IPS DF 6.9 (cell line): ENCODE measurements at regions not wholly inside any gene's neighbourhood (a gene's known extent, or its start where the extent isn't known, plus 50 kb on each side); places are given as distances from the start of the nearest gene placed in this dataset.
A peak's percentile ranks its signal among the peaks of the same experiment; 100 is the strongest.
"Not testable (repeated sequence)": the region's sequence is repeated elsewhere in the genome, so short reads cannot be mapped to it uniquely, and the experiment has no call there.

Source experiments
- DNase-seq: peaks from one replicate; pipeline ENCODE4 v3.0.0-alpha.2; 2013; ENCODE audit warnings: low read depth, low spot score
- H3K27ac ChIP-seq: one replicate; pipeline ENCODE4 v1.5.1; 2013; ENCODE audit warnings: low read length, control low read depth
- H3K27me3 ChIP-seq: 2 replicates; pipeline ENCODE4 v1.6.1; 2013; ENCODE audit warnings: mild to moderate bottlenecking, low read length; ENCODE audit not compliant: control insufficient read depth, insufficient read depth
- H3K36me3 ChIP-seq: 2 replicates; pipeline ENCODE4 v1.6.1; 2013; ENCODE audit warnings: low read length; ENCODE audit not compliant: control insufficient read depth, insufficient read depth
- H3K4me1 ChIP-seq: 2 replicates; pipeline ENCODE4 v1.6.1; 2013; ENCODE audit warnings: low read length; ENCODE audit not compliant: control insufficient read depth, insufficient read depth
- H3K4me3 ChIP-seq: 2 replicates; pipeline ENCODE4 v1.5.1; 2013; ENCODE audit warnings: mild to moderate bottlenecking, low read length
- H3K9me3 ChIP-seq: 2 replicates; pipeline ENCODE4 v1.6.1; 2013; ENCODE audit warnings: low read length, inconsistent platforms; ENCODE audit not compliant: control insufficient read depth, insufficient read depth
- WGBS: extraction: QIAGEN DNeasy Blood & Tissue Kit; methylation state at CpG from one replicate; pipeline ENCODE4 v1.1.7; 2013; ENCODE audit warnings: mixed read lengths, missing lambda C conversion rate; ENCODE audit not compliant: insufficient read length, insufficient coverage; 5-methylcytosine and 5-hydroxymethylcytosine counted together

GRCh38 chr20:53660078-53660909 is 66.7 kb upstream of the ZNF217 start:
- Histone ChIP-seq H3K27ac (no peak overlapping the region), H3K9me3 (no peaks in the 10 kb centered on the region), H3K27me3 (no peaks in the 10 kb centered on the region), H3K36me3 (no peaks in the 10 kb centered on the region), H3K4me1 (peaks cover 2% of the 10 kb centered on the region), H3K4me3 (peak overlapping the region; percentile 1; the same call in 1 of the 2 replicates)
- no CpG with 5 or more reads among the region's 38 CpGs for WGBS
- no peak for DNase-seq

- H3K9me3 ChIP-seq = no peaks in the 10 kb centered on the region
- H3K27me3 ChIP-seq = no peaks in the 10 kb centered on the region
- H3K27ac ChIP-seq = no peak overlapping the region
- H3K4me3 ChIP-seq = no peak overlapping the region
- WGBS = no CpG with 5 or more reads among the region's 11 CpGs
- no peaks in the 10 kb centered on the region for H3K36me3 ChIP-seq
- H3K4me1 ChIP-seq = peaks cover 2% of the 10 kb centered on the region
- DNase-seq = no peak
Observed at GRCh38 chr20:53658973-53659372, 65.3 kb upstream of the ZNF217 start.

GRCh38 chr20:53658322-53658721 is 64.7 kb upstream of the ZNF217 start:
- H3K4me3 ChIP-seq = no peak overlapping the region
- H3K27ac ChIP-seq = no peak overlapping the region
- whole genome bisulfite sequencing = no CpG with 5 or more reads among the region's 5 CpGs
- H3K27me3 ChIP-seq = no peaks in the 10 kb centered on the region
- peaks cover 2% of the 10 kb centered on the region for H3K4me1 ChIP-seq
- no peaks in the 10 kb centered on the region for H3K9me3 ChIP-seq
- no peak for DNase-seq
- H3K36me3 ChIP-seq = no peaks in the 10 kb centered on the region

- H3K4me3 ChIP-seq = no peak overlapping the region
- H3K36me3 ChIP-seq = no peaks in the 10 kb centered on the region
- no peaks in the 10 kb centered on the region for H3K9me3 ChIP-seq
- DNase-seq = no peak
- WGBS = no CpG with 5 or more reads among the region's 1 CpG
- H3K27me3 ChIP-seq = no peaks in the 10 kb centered on the region
- H3K4me1 ChIP-seq = peaks cover 2% of the 10 kb centered on the region
- no peak overlapping the region for H3K27ac ChIP-seq
Observed at GRCh38 chr20:53657732-53658131, 64.1 kb upstream of the ZNF217 start.

- no CpG with 5 or more reads among the region's 1 CpG for WGBS
- no peak for DNase-seq
- peaks cover 2% of the 10 kb centered on the region for H3K4me1 ChIP-seq
Observed at GRCh38 chr20:53657279-53657678, 63.6 kb upstream of the ZNF217 start.

GRCh38 chr20:53656293-53657202 is 62.9 kb upstream of the ZNF217 start:
- no peak for DNase-seq
- H3K4me3 ChIP-seq = no peak overlapping the region
- H3K27ac ChIP-seq = no peak overlapping the region
- no peaks in the 10 kb centered on the region for H3K36me3 ChIP-seq
- H3K9me3 ChIP-seq = no peaks in the 10 kb centered on the region
- peaks cover 2% of the 10 kb centered on the region for H3K4me1 ChIP-seq
- WGBS = no CpG with 5 or more reads among the region's 4 CpGs
- no peaks in the 10 kb centered on the region for H3K27me3 ChIP-seq

More at GRCh38 chr20:53657279-53657678, 63.6 kb upstream of the ZNF217 start:
- H3K27me3 ChIP-seq = no peaks in the 10 kb centered on the region
- no peak overlapping the region for H3K4me3 ChIP-seq
- no peaks in the 10 kb centered on the region for H3K9me3 ChIP-seq
- H3K36me3 ChIP-seq = no peaks in the 10 kb centered on the region
- no peak overlapping the region for H3K27ac ChIP-seq

GRCh38 chr20:53655625-53656292 is 62.1 kb upstream of the ZNF217 start:
- H3K4me3 ChIP-seq = no peak overlapping the region
- H3K27ac ChIP-seq = no peak overlapping the region
- WGBS = no CpG with 5 or more reads among the region's 4 CpGs
- peaks cover 2% of the 10 kb centered on the region for H3K4me1 ChIP-seq
- no peaks in the 10 kb centered on the region for H3K36me3 ChIP-seq
- DNase-seq = no peak
- H3K27me3 ChIP-seq = no peaks in the 10 kb centered on the region
- no peaks in the 10 kb centered on the region for H3K9me3 ChIP-seq

- no CpG with 5 or more reads among the region's 13 CpGs for WGBS
- H3K9me3 ChIP-seq = no peaks in the 10 kb centered on the region
- no peak for DNase-seq
- H3K27ac ChIP-seq = no peak overlapping the region
- peaks cover under 1% of the 10 kb centered on the region for H3K4me1 ChIP-seq
- no peaks in the 10 kb centered on the region for H3K36me3 ChIP-seq
- no peaks in the 10 kb centered on the region for H3K27me3 ChIP-seq
- no peak overlapping the region for H3K4me3 ChIP-seq
Observed at GRCh38 chr20:53654932-53655624, 61.4 kb upstream of the ZNF217 start.

GRCh38 chr20:53654521-53654920 is 60.9 kb upstream of the ZNF217 start:
- not testable (repeated sequence) for H3K4me3 ChIP-seq, DNase-seq, H3K36me3 ChIP-seq, H3K4me1 ChIP-seq, H3K9me3 ChIP-seq, H3K27ac ChIP-seq, H3K27me3 ChIP-seq
- WGBS = no CpG with 5 or more reads among the region's 8 CpGs
